ENCODE measurements at regions not wholly inside any gene's neighbourhood (a gene's known extent, or its start where the extent isn't known, plus 50 kb on each side); places are given as distances from the start of the nearest gene placed in this dataset.
A peak's percentile ranks its signal among the peaks of the same experiment; 100 is the strongest.

- Mint-ChIP-seq H3K27me3 (ENCODE audit: low read depth) (peaks cover 34% of the 10 kb centered on the region), H3K9me3 (no peaks in the 10 kb centered on the region), H3K4me3 (no peak overlapping the region), H3K27ac (peak overlapping the region in 1 of 3 experiments; percentile 56), H3K36me3 (ENCODE audit: low read depth) (no peaks in the 10 kb centered on the region), H3K4me1 (no peaks in the 10 kb centered on the region)
- TF ChIP-seq CTCF (IDR thresholded peaks at IDR 0.05; ENCODE audit: unreplicated experiment in 3 of 3): no peak
These were observed 120.1 kb downstream of the NKX6-1 start for GRCh38 chr4:84378983-84379382.

GRCh38 chr4:84378356-84378755 is 120.7 kb downstream of the NKX6-1 start:
- peaks cover 34% of the 10 kb centered on the region for H3K27me3 Mint-ChIP-seq (ENCODE audit: low read depth)
- TF ChIP-seq CTCF (IDR thresholded peaks at IDR 0.05; ENCODE audit: unreplicated experiment in 3 of 3): no peak
- H3K27ac Mint-ChIP-seq: no peak overlapping the region
- no peaks in the 10 kb centered on the region for H3K9me3 Mint-ChIP-seq
- H3K4me3 Mint-ChIP-seq: no peak overlapping the region
- no peaks in the 10 kb centered on the region for H3K36me3 Mint-ChIP-seq (ENCODE audit: low read depth)
- H3K4me1 Mint-ChIP-seq: no peaks in the 10 kb centered on the region

DNA sequence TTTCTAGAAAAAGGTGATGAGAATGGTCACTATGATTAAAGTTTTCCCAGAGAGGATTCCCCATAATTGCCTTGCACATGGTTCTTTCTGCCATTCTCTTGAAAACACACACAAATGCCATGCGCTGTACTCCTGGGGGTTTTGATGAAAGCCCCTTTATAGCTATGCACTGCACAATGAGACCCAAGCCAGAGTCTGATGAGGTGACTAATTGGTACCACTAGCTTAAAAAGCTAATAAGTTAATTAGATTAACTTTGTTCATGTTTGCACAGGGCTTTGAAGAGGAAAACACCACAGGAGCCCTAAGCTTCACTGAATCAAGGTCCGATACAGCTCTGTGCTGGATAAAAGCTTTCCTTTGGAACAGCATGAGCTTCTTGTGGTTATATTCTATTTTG is 132.2 kb downstream of the NKX6-1 start:
- Mint-ChIP-seq H3K4me1 (no peaks in the 10 kb centered on the region), H3K27me3 (ENCODE audit: low read depth) (peaks cover 15% of the 10 kb centered on the region), H3K4me3 (no peak overlapping the region), H3K36me3 (ENCODE audit: low read depth) (peaks cover 2% of the 10 kb centered on the region), H3K9me3 (peaks cover 3% of the 10 kb centered on the region), H3K27ac (no peak overlapping the region)
- TF ChIP-seq CTCF (IDR thresholded peaks at IDR 0.05; ENCODE audit: unreplicated experiment in 3 of 3): no peak

DNA sequence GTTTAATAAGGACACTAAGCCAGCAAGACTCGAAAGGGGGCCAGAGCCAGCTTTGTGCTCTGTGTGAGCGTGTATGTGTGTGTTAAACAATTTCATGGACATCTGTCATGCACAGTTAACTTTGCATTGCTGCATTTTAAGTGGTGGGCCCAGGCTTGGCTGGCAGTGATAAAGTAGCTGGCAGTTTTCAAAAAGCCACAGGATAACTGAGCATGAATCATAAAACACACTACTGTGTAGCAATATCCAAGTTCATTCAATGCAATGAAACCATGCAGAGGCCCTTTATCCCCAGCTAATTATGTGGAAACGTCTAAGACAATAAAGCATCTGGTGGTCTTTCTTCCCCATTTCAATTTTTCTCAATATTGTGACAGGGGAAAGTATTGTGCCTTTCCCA is 132.9 kb downstream of the NKX6-1 start:
- Mint-ChIP-seq H3K4me3 (no peak overlapping the region), H3K36me3 (ENCODE audit: low read depth) (peaks cover 4% of the 10 kb centered on the region), H3K9me3 (peaks cover 10% of the 10 kb centered on the region), H3K4me1 (no peaks in the 10 kb centered on the region), H3K27me3 (ENCODE audit: low read depth) (peaks cover 16% of the 10 kb centered on the region), H3K27ac (no peak overlapping the region)
- no peak for TF ChIP-seq CTCF (IDR thresholded peaks at IDR 0.05; ENCODE audit: unreplicated experiment in 3 of 3)

DNA sequence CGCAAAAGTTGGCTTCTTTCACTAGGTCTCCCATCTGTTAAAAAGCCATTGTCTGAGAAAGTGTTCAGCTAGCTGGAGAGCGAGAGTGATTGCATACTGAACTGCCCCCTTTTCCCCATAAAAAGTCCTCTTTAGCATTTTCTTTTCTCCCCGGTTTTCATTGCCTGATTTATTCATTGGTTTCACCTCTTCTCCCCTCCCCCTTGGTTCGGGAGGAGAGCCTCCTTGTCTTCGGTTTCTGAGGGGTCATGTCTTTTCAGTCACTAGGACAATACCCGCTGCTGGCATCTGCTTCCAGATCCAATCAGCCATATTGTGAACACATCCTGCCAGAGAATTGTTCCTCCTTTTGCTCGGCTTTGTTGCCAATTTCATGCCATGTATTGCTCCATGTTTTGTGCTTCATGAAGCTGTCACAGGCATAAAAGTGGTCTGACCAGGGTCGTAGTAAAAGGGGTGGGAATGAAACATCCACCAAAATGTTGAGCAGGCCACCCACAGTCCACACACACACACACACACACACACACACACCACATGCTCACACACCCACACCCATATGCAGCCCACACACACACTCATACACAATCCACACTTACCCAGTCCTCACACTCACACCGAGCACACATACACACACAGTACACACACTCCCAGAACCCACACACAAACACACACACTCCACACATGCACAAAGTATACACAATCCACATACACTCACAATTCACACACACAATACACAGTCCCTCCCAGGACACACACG is 136.0 kb downstream of the NKX6-1 start:
- H3K27ac Mint-ChIP-seq: no peak overlapping the region
- H3K36me3 Mint-ChIP-seq (ENCODE audit: low read depth): peaks cover 4% of the 10 kb centered on the region
- H3K27me3 Mint-ChIP-seq (ENCODE audit: low read depth): peaks cover 16% of the 10 kb centered on the region
- H3K4me3 Mint-ChIP-seq: no peak overlapping the region
- H3K4me1 Mint-ChIP-seq: no peaks in the 10 kb centered on the region
- H3K9me3 Mint-ChIP-seq: peaks cover 10% of the 10 kb centered on the region
- no peak for TF ChIP-seq CTCF (IDR thresholded peaks at IDR 0.05; ENCODE audit: unreplicated experiment in 3 of 3)

- Mint-ChIP-seq H3K9me3 (peaks cover 41% of the 10 kb centered on the region), H3K36me3 (ENCODE audit: low read depth) (no peaks in the 10 kb centered on the region), H3K27ac (no peak overlapping the region), H3K4me3 (no peak overlapping the region), H3K27me3 (ENCODE audit: low read depth) (no peaks in the 10 kb centered on the region), H3K4me1 (no peaks in the 10 kb centered on the region)
- TF ChIP-seq CTCF (IDR thresholded peaks at IDR 0.05; ENCODE audit: unreplicated experiment in 3 of 3): no peak
These were observed 156.9 kb downstream of the NKX6-1 start for GRCh38 chr4:84342161-84342560.
